Vagina (tissue), 2 donors: ENCODE measurements at regions not wholly inside any gene's neighbourhood (a gene's known extent, or its start where the extent isn't known, plus 50 kb on each side); places are given as distances from the start of the nearest gene placed in this dataset.

ENCODE experiments used
- DNase-seq, 2 donors: peaks; one replicate each; pipeline ENCODE4 v3.0.0-alpha.2; 2017; ENCODE audit errors: extremely low spot score in 2 of 2
- H3K27ac ChIP-seq: fragments of 200-600 bp; sonication (generic); one replicate; pipeline ENCODE4 v1.5.1; 2019
- H3K27me3 ChIP-seq: fragments of 200-600 bp; sonication (generic); one replicate; pipeline ENCODE4 v1.5.1; 2019
- H3K36me3 ChIP-seq, 2 donors: fragments of 200-600 bp; sonication (generic); one replicate each; pipeline ENCODE4 v1.5.1; 2017 to 2019
- H3K4me1 ChIP-seq: fragments of 200-600 bp; sonication (generic); one replicate; pipeline ENCODE4 v1.5.1; 2019
- H3K4me3 ChIP-seq, 2 donors: fragments of 200-600 bp; sonication (generic); 1 replicate in 1 of 2; 2 replicates in 1 of 2; pipeline ENCODE4 v1.5.1; 2016 to 2019
- H3K9me3 ChIP-seq: fragments of 200-600 bp; sonication (generic); one replicate; pipeline ENCODE4 v1.5.1; 2019
- POLR2A ChIP-seq, 2 donors: fragments of 450-650 bp; IDR thresholded peaks; one replicate each; pipeline ENCODE4 v1.6.1; 2017; ENCODE audit warnings: antibody characterized with exemption in 2 of 2, mild to moderate bottlenecking in 2 of 2, moderate library complexity in 2 of 2
- POLR2AphosphoS5 ChIP-seq, 2 donors: sonication (generic); formaldehyde crosslinking; IDR thresholded peaks; one replicate each; pipeline ENCODE4 v1.9.0; 2017; ENCODE audit warnings: antibody characterized with exemption in 2 of 2, mild to moderate bottlenecking in 2 of 2, low read depth in 1 of 2; ENCODE audit not compliant: insufficient read depth in 1 of 2
- intact Hi-C: fragments of 100-400 bp; cut with DNase I; formaldehyde crosslinking; loops from one replicate; pipeline ENCODE4 v1.15.1; 2023
- TF ChIP-seq, protein P1 (sequence below), 3 experiments: fragments of 450-650 bp in 2 of 3; fragments of 200-600 bp in 1 of 3; sonication (generic) in 1 of 3; IDR thresholded peaks; one replicate each; pipeline ENCODE4 v1.5.1; 2017 to 2019; ENCODE audit warnings: antibody characterized with exemption in 3 of 3, mild to moderate bottlenecking in 2 of 3, moderate library complexity in 2 of 3

DNA sequence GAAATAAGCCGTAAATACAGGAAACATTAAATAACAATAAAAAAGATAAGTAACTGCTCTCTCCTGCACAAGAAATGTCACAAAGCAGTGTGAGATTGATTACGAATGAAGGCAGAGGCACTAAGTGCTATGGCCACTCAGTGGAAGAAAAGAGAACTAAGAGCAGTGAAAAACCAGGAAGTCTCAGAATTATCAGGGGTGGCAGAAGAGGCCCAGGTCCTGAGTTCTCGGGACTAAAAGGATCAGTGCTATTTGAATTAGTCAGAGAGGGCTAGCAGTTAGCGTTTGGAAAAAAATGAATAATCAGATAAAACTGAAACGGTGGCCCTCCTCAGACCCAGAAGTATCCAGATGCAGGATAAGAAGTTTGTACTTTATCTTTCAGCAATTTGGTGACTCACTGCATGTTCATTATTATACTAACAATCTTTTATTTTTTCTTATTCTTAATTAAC lies 367.1 kb downstream of the ZEB2 start:
- TF ChIP-seq, protein P1, sequence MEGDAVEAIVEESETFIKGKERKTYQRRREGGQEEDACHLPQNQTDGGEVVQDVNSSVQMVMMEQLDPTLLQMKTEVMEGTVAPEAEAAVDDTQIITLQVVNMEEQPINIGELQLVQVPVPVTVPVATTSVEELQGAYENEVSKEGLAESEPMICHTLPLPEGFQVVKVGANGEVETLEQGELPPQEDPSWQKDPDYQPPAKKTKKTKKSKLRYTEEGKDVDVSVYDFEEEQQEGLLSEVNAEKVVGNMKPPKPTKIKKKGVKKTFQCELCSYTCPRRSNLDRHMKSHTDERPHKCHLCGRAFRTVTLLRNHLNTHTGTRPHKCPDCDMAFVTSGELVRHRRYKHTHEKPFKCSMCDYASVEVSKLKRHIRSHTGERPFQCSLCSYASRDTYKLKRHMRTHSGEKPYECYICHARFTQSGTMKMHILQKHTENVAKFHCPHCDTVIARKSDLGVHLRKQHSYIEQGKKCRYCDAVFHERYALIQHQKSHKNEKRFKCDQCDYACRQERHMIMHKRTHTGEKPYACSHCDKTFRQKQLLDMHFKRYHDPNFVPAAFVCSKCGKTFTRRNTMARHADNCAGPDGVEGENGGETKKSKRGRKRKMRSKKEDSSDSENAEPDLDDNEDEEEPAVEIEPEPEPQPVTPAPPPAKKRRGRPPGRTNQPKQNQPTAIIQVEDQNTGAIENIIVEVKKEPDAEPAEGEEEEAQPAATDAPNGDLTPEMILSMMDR (IDR thresholded peaks at IDR 0.05) = no peak
- no peak for TF ChIP-seq POLR2A (IDR thresholded peaks at IDR 0.05)
- TF ChIP-seq POLR2AphosphoS5 (IDR thresholded peaks at IDR 0.05; ENCODE audit: insufficient read depth in 1 of 2, low read depth in 1 of 2) = no peak
- no peaks in the 10 kb centered on the region for H3K36me3 ChIP-seq
- intact Hi-C loops = no loop called here
- no peak overlapping the region for H3K4me3 ChIP-seq
- no peaks in the 10 kb centered on the region for H3K9me3 ChIP-seq
- H3K27ac ChIP-seq = peak overlapping the region; percentile 16
- no peak for DNase-seq
- H3K4me1 ChIP-seq = peaks cover 15% of the 10 kb centered on the region
- no peaks in the 10 kb centered on the region for H3K27me3 ChIP-seq

DNA sequence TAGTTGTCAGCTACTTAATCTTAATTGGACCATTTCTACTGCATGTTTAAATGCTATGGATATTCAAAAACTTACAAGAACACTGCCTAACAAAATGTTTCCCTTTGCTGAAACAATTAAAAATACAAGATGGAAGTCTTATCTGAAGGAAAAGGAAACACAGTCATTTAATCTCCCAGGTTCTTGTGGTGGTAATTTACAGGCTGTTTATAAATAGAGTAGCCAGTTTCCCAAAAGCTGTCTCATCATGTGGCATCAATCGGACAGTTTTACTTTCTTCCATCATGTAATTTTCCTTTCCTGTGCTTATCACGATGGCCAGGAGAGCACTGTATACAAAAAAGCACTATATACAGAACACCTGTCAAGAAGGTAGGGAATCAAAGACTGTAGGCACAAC lies 368.1 kb downstream of the ZEB2 start:
- H3K27ac ChIP-seq = no peak overlapping the region
- peaks cover 15% of the 10 kb centered on the region for H3K4me1 ChIP-seq
- H3K36me3 ChIP-seq = no peaks in the 10 kb centered on the region
- intact Hi-C loops = no loop called here
- no peak for DNase-seq
- H3K9me3 ChIP-seq = no peaks in the 10 kb centered on the region
- no peak overlapping the region for H3K4me3 ChIP-seq
- TF ChIP-seq, protein P1 (IDR thresholded peaks at IDR 0.05) = no peak
- no peak for TF ChIP-seq POLR2AphosphoS5 (IDR thresholded peaks at IDR 0.05; ENCODE audit: insufficient read depth in 1 of 2, low read depth in 1 of 2)
- TF ChIP-seq POLR2A (IDR thresholded peaks at IDR 0.05) = no peak
- H3K27me3 ChIP-seq = no peaks in the 10 kb centered on the region

DNA sequence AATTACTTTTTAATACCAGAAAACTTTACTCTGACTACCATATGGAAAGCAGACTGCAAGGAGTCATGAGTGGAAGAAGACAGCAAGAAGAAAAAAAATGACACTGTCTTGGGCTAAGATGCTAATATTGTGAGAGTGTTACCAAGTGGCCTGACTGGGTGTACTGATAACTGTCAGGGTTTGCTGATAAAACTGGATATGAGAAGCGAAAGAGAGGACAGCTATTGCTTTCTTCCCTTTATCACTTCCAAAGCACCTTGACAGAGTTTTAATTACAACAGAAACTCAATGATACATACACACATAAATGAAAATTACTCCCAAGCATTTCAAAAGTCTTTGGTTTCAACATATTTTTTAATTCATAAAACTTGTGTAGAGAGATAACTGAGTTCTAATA lies 368.5 kb downstream of the ZEB2 start:
- peaks cover 15% of the 10 kb centered on the region for H3K4me1 ChIP-seq
- no peak overlapping the region for H3K4me3 ChIP-seq
- DNase-seq = no peak
- TF ChIP-seq POLR2AphosphoS5 (IDR thresholded peaks at IDR 0.05; ENCODE audit: insufficient read depth in 1 of 2, low read depth in 1 of 2) (no peak), POLR2A (IDR thresholded peaks at IDR 0.05) (no peak)
- TF ChIP-seq, protein P1 (IDR thresholded peaks at IDR 0.05) = no peak
- no peaks in the 10 kb centered on the region for H3K27me3 ChIP-seq
- no peaks in the 10 kb centered on the region for H3K9me3 ChIP-seq
- H3K27ac ChIP-seq = no peak overlapping the region
- intact Hi-C loops = no loop called here
- no peaks in the 10 kb centered on the region for H3K36me3 ChIP-seq

DNA sequence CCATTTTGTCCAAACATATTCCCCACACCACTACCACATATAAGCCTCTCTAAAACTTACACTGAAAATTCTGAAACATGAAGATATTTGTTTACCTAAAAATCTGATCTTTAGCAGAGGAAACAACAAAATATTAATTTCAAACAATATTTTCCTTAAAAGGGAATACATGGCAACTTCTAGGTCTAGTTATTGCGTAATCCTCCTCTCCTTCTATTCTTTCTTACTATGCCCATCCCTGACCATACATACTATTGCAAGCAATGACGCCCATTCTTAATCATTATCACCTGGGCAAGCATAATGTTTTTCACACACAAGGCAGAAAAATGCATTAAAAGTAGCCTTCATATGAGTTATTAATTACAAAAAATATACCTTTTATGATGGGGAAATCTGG lies 372.6 kb downstream of the ZEB2 start:
- DNase-seq = no peak
- no peak for TF ChIP-seq POLR2AphosphoS5 (IDR thresholded peaks at IDR 0.05; ENCODE audit: insufficient read depth in 1 of 2, low read depth in 1 of 2)
- no peaks in the 10 kb centered on the region for H3K27me3 ChIP-seq
- H3K4me1 ChIP-seq = peaks cover 6% of the 10 kb centered on the region
- intact Hi-C loops = no loop called here
- H3K27ac ChIP-seq = no peak overlapping the region
- no peaks in the 10 kb centered on the region for H3K36me3 ChIP-seq
- H3K9me3 ChIP-seq = no peaks in the 10 kb centered on the region
- no peak overlapping the region for H3K4me3 ChIP-seq

DNA sequence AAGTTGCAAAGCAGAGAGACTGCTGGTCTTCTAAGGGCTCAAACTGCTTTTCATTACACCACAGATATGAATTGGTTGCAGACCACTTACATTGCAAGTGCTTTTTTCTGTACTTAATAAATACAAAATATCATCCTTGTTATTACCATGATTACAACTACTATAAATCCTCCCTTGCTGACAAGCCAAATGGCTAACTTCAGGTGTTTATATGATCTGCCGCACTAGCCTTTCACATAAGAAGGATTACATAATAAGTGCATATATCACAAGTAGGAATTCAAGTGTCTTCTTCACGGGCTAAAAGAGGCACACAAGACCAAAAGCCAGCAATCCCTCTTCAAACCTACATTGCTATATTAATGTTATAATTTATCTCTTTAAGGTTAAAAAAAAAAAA lies 373.0 kb downstream of the ZEB2 start:
- TF ChIP-seq, protein P1 (IDR thresholded peaks at IDR 0.05) = no peak
- no peak for TF ChIP-seq POLR2AphosphoS5 (IDR thresholded peaks at IDR 0.05; ENCODE audit: insufficient read depth in 1 of 2, low read depth in 1 of 2)
- no peak for TF ChIP-seq POLR2A (IDR thresholded peaks at IDR 0.05)
- intact Hi-C loops = no loop called here

More for the DNA sequence above, 373.0 kb downstream of the ZEB2 start:
- Histone ChIP-seq H3K9me3 (no peaks in the 10 kb centered on the region), H3K4me3 (no peak overlapping the region), H3K36me3 (no peaks in the 10 kb centered on the region), H3K27ac (no peak overlapping the region), H3K27me3 (no peaks in the 10 kb centered on the region), H3K4me1 (peaks cover under 1% of the 10 kb centered on the region)
- no peak for DNase-seq
